WTC11 (cell line): ENCODE measurements at regions not wholly inside any gene's neighbourhood (a gene's known extent, or its start where the extent isn't known, plus 50 kb on each side); places are given as distances from the start of the nearest gene placed in this dataset.

Source experiments
- ATAC-seq: fragments of 200-7000 bp; cut with Tn5 transposase; 2 replicates; pipeline ENCODE4 v1.10.0; 2021; ENCODE audit warnings: mild to moderate bottlenecking, moderate library complexity
- CTCF ChIA-PET: fragments of 300-600 bp; sonication (Branson Sonifier 250); formaldehyde crosslinking; loops from one replicate; lab custom pipeline; 2021; ENCODE audit warnings: antibody characterized with exemption; lab: Charles Lee
- POLR2A ChIA-PET: fragments of 350-600 bp; sonication (Branson Sonifier 250); formaldehyde crosslinking; loops from one replicate; lab custom pipeline; 2021; ENCODE audit warnings: antibody characterized with exemption; lab: Charles Lee
- DNase-seq: peaks from one replicate; pipeline ENCODE4 v3.0.0; 2021; ENCODE audit warnings: low spot score
- H3K27ac Mint-ChIP-seq: 2 replicates; pipeline ENCODE4 v1.8.0; 2021; ENCODE audit warnings: mixed read lengths
- H3K27me3 Mint-ChIP-seq: 2 replicates; pipeline ENCODE4 v1.8.0; 2021; ENCODE audit warnings: low read depth, mild to moderate bottlenecking, moderate library complexity, mixed read lengths
- H3K36me3 Mint-ChIP-seq: 2 replicates; pipeline ENCODE4 v1.8.0; 2021; ENCODE audit warnings: mixed read lengths
- H3K4me1 Mint-ChIP-seq: 2 replicates; pipeline ENCODE4 v1.8.0; 2022; ENCODE audit warnings: mixed read lengths
- H3K4me3 Mint-ChIP-seq: 2 replicates; pipeline ENCODE4 v1.8.0; 2021; ENCODE audit warnings: mild to moderate bottlenecking, moderate library complexity, mixed read lengths
- H3K9me3 Mint-ChIP-seq: 2 replicates; pipeline ENCODE4 v1.8.0; 2021; ENCODE audit warnings: mixed read lengths
- FOXP4 ChIP-seq: sonication (generic); formaldehyde crosslinking; IDR thresholded peaks from 2 replicates; pipeline ENCODE4 v1.8.0; 2022; ENCODE audit warnings: mild to moderate bottlenecking, missing genetic modification reagents
- HMGXB4 ChIP-seq: sonication (generic); formaldehyde crosslinking; IDR thresholded peaks from 2 replicates; pipeline ENCODE4 v1.8.1; 2023; ENCODE audit warnings: mild to moderate bottlenecking, moderate library complexity, missing genetic modification reagents
- IRF2 ChIP-seq: sonication (generic); formaldehyde crosslinking; IDR thresholded peaks from 2 replicates; pipeline ENCODE4 v1.8.0; 2022; ENCODE audit warnings: low read depth, missing genetic modification reagents, borderline replicate concordance
- MAX ChIP-seq: sonication (generic); formaldehyde crosslinking; IDR thresholded peaks from 2 replicates; pipeline ENCODE4 v1.8.0; 2022; ENCODE audit warnings: mild to moderate bottlenecking, missing genetic modification reagents
- MLX ChIP-seq: sonication (generic); formaldehyde crosslinking; IDR thresholded peaks from 2 replicates; pipeline ENCODE4 v1.8.1; 2023; ENCODE audit warnings: mild to moderate bottlenecking, missing genetic modification reagents, moderate library complexity
- MXD4 ChIP-seq: fragments of 250-450 bp; sonication (Bioruptor Pico); IDR thresholded peaks from 2 replicates; pipeline ENCODE4 v1.8.0; 2021; ENCODE audit warnings: mild to moderate bottlenecking, moderate library complexity, borderline replicate concordance
- MYBL2 ChIP-seq: sonication (generic); formaldehyde crosslinking; IDR thresholded peaks from 2 replicates; pipeline ENCODE4 v1.8.1; 2023; ENCODE audit warnings: mild to moderate bottlenecking, moderate library complexity, missing genetic modification reagents
- OVOL2 ChIP-seq: fragments of 250-450 bp; sonication (Bioruptor Pico); IDR thresholded peaks from 2 replicates; pipeline ENCODE4 v1.9.0; 2021; ENCODE audit warnings: mild to moderate bottlenecking, borderline replicate concordance
- STAT6 ChIP-seq: sonication (generic); formaldehyde crosslinking; conservative IDR thresholded peaks from 2 replicates; pipeline ENCODE4 v1.8.1; 2023; ENCODE audit warnings: mild to moderate bottlenecking, low read depth, missing genetic modification reagents, moderate library complexity
- TCF7 ChIP-seq: sonication (generic); formaldehyde crosslinking; IDR thresholded peaks from 2 replicates; pipeline ENCODE4 v1.8.0; 2022; ENCODE audit warnings: mild to moderate bottlenecking, low read depth, missing genetic modification reagents, moderate library complexity
- ZNF423 ChIP-seq: fragments of 250-450 bp; sonication (Bioruptor Pico); IDR thresholded peaks from 2 replicates; pipeline ENCODE4 v2.1.2; 2022; ENCODE audit warnings: mild to moderate bottlenecking, moderate library complexity
- ZNF671 ChIP-seq: fragments of 250-450 bp; sonication (Bioruptor Pico); IDR thresholded peaks from 2 replicates; pipeline ENCODE4 v1.8.0; 2021; ENCODE audit warnings: mild to moderate bottlenecking
- ZSCAN18 ChIP-seq: fragments of 250-450 bp; sonication (Bioruptor Pico); IDR thresholded peaks from 2 replicates; pipeline ENCODE4 v2.1.2; 2022; ENCODE audit warnings: mild to moderate bottlenecking, moderate library complexity
- TF ChIP-seq, protein P1 (sequence below): sonication (generic); formaldehyde crosslinking; IDR thresholded peaks from 2 replicates; pipeline ENCODE4 v1.8.0; 2023; ENCODE audit warnings: missing genetic modification reagents
- TF ChIP-seq, protein P2 (sequence below): sonication (generic); formaldehyde crosslinking; IDR thresholded peaks from 2 replicates; pipeline ENCODE4 v1.8.1; 2022; ENCODE audit warnings: mild to moderate bottlenecking, missing genetic modification reagents, moderate library complexity, borderline replicate concordance
- TF ChIP-seq, protein P3 (sequence below): fragments of 250-450 bp; sonication (Bioruptor Pico); IDR thresholded peaks from 2 replicates; pipeline ENCODE4 v1.8.0; 2021; ENCODE audit warnings: mild to moderate bottlenecking
- TF ChIP-seq, protein P4 (sequence below): fragments of 250-450 bp; sonication (Bioruptor Pico); IDR thresholded peaks from 2 replicates; pipeline ENCODE4 v1.9.0; 2021; ENCODE audit warnings: moderate library complexity, mild to moderate bottlenecking, inconsistent platforms, borderline replicate concordance

- TF ChIP-seq MAX (CRISPR knock-in tag), result no peak
- no peak for TF ChIP-seq MLX (CRISPR knock-in tag)
- no peak for TF ChIP-seq ZNF423 (CRISPR knock-in tag)
- no peak for TF ChIP-seq ZSCAN18 (CRISPR knock-in tag)
- TF ChIP-seq, protein P1, sequence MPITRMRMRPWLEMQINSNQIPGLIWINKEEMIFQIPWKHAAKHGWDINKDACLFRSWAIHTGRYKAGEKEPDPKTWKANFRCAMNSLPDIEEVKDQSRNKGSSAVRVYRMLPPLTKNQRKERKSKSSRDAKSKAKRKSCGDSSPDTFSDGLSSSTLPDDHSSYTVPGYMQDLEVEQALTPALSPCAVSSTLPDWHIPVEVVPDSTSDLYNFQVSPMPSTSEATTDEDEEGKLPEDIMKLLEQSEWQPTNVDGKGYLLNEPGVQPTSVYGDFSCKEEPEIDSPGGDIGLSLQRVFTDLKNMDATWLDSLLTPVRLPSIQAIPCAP (CRISPR knock-in tag), result no peak
- no peak for TF ChIP-seq MXD4
- TF ChIP-seq MYBL2 (CRISPR knock-in tag), result no peak
- no peak for TF ChIP-seq HMGXB4
- no peak for TF ChIP-seq STAT6 (CRISPR knock-in tag)
- TF ChIP-seq, protein P2, sequence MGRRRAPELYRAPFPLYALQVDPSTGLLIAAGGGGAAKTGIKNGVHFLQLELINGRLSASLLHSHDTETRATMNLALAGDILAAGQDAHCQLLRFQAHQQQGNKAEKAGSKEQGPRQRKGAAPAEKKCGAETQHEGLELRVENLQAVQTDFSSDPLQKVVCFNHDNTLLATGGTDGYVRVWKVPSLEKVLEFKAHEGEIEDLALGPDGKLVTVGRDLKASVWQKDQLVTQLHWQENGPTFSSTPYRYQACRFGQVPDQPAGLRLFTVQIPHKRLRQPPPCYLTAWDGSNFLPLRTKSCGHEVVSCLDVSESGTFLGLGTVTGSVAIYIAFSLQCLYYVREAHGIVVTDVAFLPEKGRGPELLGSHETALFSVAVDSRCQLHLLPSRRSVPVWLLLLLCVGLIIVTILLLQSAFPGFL (CRISPR knock-in tag), result no peak
- TF ChIP-seq FOXP4 (CRISPR knock-in tag), result no peak
- TF ChIP-seq OVOL2 (CRISPR knock-in tag), result no peak
- no peak for TF ChIP-seq IRF2 (CRISPR knock-in tag)
Measured at GRCh38 chr19:32233091-32233490, 112.3 kb upstream of the ZNF507 start (continued).

GRCh38 chr19:32233885-32234284 is 111.5 kb upstream of the ZNF507 start:
- no peaks in the 10 kb centered on the region for H3K4me1 Mint-ChIP-seq
- CTCF ChIA-PET, result no interaction called here
- POLR2A ChIA-PET, result no interaction called here
- no peaks in the 10 kb centered on the region for H3K36me3 Mint-ChIP-seq
- DNase-seq, result no peak
- TF ChIP-seq ZNF671 (CRISPR knock-in tag), result no peak
- TF ChIP-seq, protein P3, sequence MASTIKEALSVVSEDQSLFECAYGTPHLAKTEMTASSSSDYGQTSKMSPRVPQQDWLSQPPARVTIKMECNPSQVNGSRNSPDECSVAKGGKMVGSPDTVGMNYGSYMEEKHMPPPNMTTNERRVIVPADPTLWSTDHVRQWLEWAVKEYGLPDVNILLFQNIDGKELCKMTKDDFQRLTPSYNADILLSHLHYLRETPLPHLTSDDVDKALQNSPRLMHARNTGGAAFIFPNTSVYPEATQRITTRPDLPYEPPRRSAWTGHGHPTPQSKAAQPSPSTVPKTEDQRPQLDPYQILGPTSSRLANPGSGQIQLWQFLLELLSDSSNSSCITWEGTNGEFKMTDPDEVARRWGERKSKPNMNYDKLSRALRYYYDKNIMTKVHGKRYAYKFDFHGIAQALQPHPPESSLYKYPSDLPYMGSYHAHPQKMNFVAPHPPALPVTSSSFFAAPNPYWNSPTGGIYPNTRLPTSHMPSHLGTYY (CRISPR knock-in tag), result no peak
- TF ChIP-seq TCF7 (CRISPR knock-in tag), result no peak
- TF ChIP-seq, protein P4, sequence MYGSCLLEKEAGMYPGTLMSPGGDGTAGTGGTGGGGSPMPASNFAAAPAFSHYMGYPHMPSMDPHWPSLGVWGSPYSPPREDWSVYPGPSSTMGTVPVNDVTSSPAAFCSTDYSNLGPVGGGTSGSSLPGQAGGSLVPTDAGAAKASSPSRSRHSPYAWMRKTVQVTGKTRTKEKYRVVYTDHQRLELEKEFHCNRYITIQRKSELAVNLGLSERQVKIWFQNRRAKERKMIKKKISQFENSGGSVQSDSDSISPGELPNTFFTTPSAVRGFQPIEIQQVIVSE, result no peak
- no peak for ATAC-seq
- H3K9me3 Mint-ChIP-seq, result no peaks in the 10 kb centered on the region
- no peaks in the 10 kb centered on the region for H3K27me3 Mint-ChIP-seq
- H3K4me3 Mint-ChIP-seq, result no peak overlapping the region
- no peak overlapping the region for H3K27ac Mint-ChIP-seq
